ENCODE measurements at regions not wholly inside any gene's neighbourhood (a gene's known extent, or its start where the extent isn't known, plus 50 kb on each side); places are given as distances from the start of the nearest gene placed in this dataset.

- Histone ChIP-seq H3K4me3 (no peak overlapping the region), H3K4me1 (ENCODE audit: low read depth) (peaks cover 12% of the 10 kb centered on the region), H3K9me3 (ENCODE audit: low read depth) (no peaks in the 10 kb centered on the region), H3K27ac (no peak overlapping the region), H3K27me3 (no peaks in the 10 kb centered on the region), H3K36me3 (no peaks in the 10 kb centered on the region)
- no peak for TF ChIP-seq CTCF (IDR thresholded peaks at IDR 0.05; ENCODE audit: low read depth, low read length)
- peak in 1 of 2 donors; percentile 15 for DNase-seq (ENCODE audit: low read depth in 1 of 2, low spot score in 1 of 2)
These were observed 1569.7 kb upstream of the SLC39A10 start for GRCh38 chr2:194087089-194087958.

DNA sequence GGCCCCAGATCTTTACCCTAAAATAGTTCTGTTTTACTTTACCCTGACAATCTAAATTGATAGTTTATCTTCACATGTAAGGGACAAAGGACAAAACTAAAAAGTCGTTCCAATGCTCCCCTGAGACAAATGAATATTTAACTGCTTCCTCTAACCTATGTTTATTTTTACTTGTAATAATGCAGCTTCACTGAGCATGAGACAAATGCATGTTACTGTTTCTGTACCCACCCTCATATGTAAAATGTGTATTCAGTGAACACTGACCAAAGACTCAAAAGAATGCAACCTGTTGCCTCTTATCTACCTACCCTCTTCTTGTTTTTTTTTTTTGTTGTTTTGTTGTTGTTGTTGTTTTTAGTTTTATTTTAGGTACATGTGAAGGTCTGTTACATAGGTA, 1570.9 kb upstream of the SLC39A10 start:
- TF ChIP-seq CTCF (IDR thresholded peaks at IDR 0.05; ENCODE audit: low read depth, low read length): no peak
- Histone ChIP-seq H3K36me3 (no peaks in the 10 kb centered on the region), H3K4me3 (no peak overlapping the region), H3K27me3 (no peaks in the 10 kb centered on the region), H3K9me3 (ENCODE audit: low read depth) (no peaks in the 10 kb centered on the region), H3K4me1 (ENCODE audit: low read depth) (peaks cover 12% of the 10 kb centered on the region), H3K27ac (peak overlapping the region; percentile 65)
- no peak for DNase-seq (ENCODE audit: low read depth in 1 of 2, low spot score in 1 of 2)

GRCh38 chr2:194079989-194080388, 1577.0 kb upstream of the SLC39A10 start:
- Histone ChIP-seq H3K27me3 (no peaks in the 10 kb centered on the region), H3K9me3 (ENCODE audit: low read depth) (no peaks in the 10 kb centered on the region), H3K4me3 (no peak overlapping the region), H3K36me3 (no peaks in the 10 kb centered on the region), H3K27ac (no peak overlapping the region), H3K4me1 (ENCODE audit: low read depth) (no peaks in the 10 kb centered on the region)
- no peak for DNase-seq (ENCODE audit: low read depth in 1 of 2, low spot score in 1 of 2)
- TF ChIP-seq CTCF (IDR thresholded peaks at IDR 0.05; ENCODE audit: low read depth, low read length): no peak

GRCh38 chr2:194077366-194077765, 1579.7 kb upstream of the SLC39A10 start:
- TF ChIP-seq CTCF (IDR thresholded peaks at IDR 0.05; ENCODE audit: low read depth, low read length): no peak
- Histone ChIP-seq H3K9me3 (ENCODE audit: low read depth) (no peaks in the 10 kb centered on the region), H3K4me3 (no peak overlapping the region), H3K27ac (no peak overlapping the region), H3K36me3 (no peaks in the 10 kb centered on the region), H3K27me3 (no peaks in the 10 kb centered on the region), H3K4me1 (ENCODE audit: low read depth) (no peaks in the 10 kb centered on the region)
- no peak for DNase-seq (ENCODE audit: low read depth in 1 of 2, low spot score in 1 of 2)

DNA sequence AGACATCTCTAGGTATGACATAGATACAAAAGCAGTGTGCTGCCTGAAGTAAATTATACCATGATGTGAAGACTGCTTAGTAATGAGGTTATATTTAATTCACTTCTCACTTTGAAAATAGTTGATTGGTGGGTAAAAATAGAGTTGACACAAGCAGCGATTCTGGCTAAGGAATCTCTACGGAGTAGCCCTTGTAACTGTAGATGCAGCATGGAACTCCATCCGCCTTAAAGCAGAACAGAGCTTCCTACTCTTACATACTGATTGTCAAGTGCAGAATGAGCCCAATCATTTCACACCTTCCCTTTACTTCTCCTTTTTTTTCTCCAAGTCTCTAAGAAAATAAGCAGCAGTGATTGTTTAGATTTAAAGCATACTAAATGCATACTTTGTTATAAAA, 1594.6 kb upstream of the SLC39A10 start:
- no peak for TF ChIP-seq CTCF (IDR thresholded peaks at IDR 0.05; ENCODE audit: low read depth, low read length)
- no peaks in the 10 kb centered on the region for H3K36me3 ChIP-seq
- H3K4me1 ChIP-seq (ENCODE audit: low read depth): no peaks in the 10 kb centered on the region
- no peak overlapping the region for H3K4me3 ChIP-seq
- no peaks in the 10 kb centered on the region for H3K27me3 ChIP-seq
- no peaks in the 10 kb centered on the region for H3K9me3 ChIP-seq (ENCODE audit: low read depth)
- no peak overlapping the region for H3K27ac ChIP-seq
- no peak for DNase-seq (ENCODE audit: low read depth in 1 of 2, low spot score in 1 of 2)
